GM12878 (cell line): ENCODE measurements at regions not wholly inside any gene's neighbourhood (a gene's known extent, or its start where the extent isn't known, plus 50 kb on each side); places are given as distances from the start of the nearest gene placed in this dataset.

Source experiments
- ATAC-seq: fragments of 200-7000 bp; cut with Tn5 transposase; 3 replicates; pipeline ENCODE4 v1.9.1; 2020; ENCODE audit warnings: mild to moderate bottlenecking, moderate library complexity
- BruUV-seq: library from RNA; stranded (reverse); fragments of 400-500 nt; replicated peaks from 2 replicates; lab custom pipeline; 2021; lab: Mats Ljungman, UMichigan
- CTCF ChIA-PET: fragments of 300-600 bp; sonication (Branson Sonifier 250); formaldehyde crosslinking; extraction: SDS; loops from one replicate; lab custom pipeline; 2021; ENCODE audit warnings: inconsistent platforms; lab: Yijun Ruan, JAX
- POLR2A ChIA-PET: fragments of 350-600 bp; formaldehyde crosslinking; extraction: SDS; loops from one replicate; lab custom pipeline; 2021; ENCODE audit warnings: inconsistent platforms; lab: Charles Lee
- RAD21 ChIA-PET: fragments of 300-600 bp; sonication (Branson Sonifier 250); formaldehyde crosslinking; loops from one replicate; lab custom pipeline; 2023; ENCODE audit warnings: antibody characterized with exemption; ENCODE audit not compliant: unreplicated experiment; lab: Charles Lee
- SMC1A ChIA-PET: fragments of 300-600 bp; sonication (Branson Sonifier 250); formaldehyde crosslinking; loops from one replicate; lab custom pipeline; 2023; ENCODE audit not compliant: unreplicated experiment, uncharacterized antibody; lab: Charles Lee
- DNase-seq: peaks from one replicate; pipeline ENCODE4 v3.0.0-alpha.2; 2011; ENCODE audit warnings: low read depth, low spot score
- FAIRE-seq: peaks from 3 replicates; lab custom pipeline; 2011; peaks lifted over from hg19 to GRCh38; lab: Jason Lieb, UNC
- H2AFZ ChIP-seq: 2 replicates; pipeline ENCODE4 v1.6.0; 2011; ENCODE audit warnings: low read depth, low read length, control low read depth; ENCODE audit not compliant: control insufficient read depth
- H3K27ac ChIP-seq: 2 replicates; pipeline ENCODE4 v1.5.1; 2011; ENCODE audit warnings: control low read depth; ENCODE audit not compliant: control insufficient read depth, insufficient read depth
- H3K27me3 ChIP-seq, 2 experiments: replicated peaks in 1 of 2; 2 replicates each; pipeline versions ENCODE4 v1.6.0 to v1.6.1; 2011; ENCODE audit warnings: low read length in 1 of 2; ENCODE audit not compliant: control insufficient read depth in 2 of 2, insufficient read depth in 2 of 2
- H3K36me3 ChIP-seq, 2 experiments: 2 replicates each; pipeline ENCODE4 v1.5.1; 2011; ENCODE audit warnings: low read length in 1 of 2; ENCODE audit not compliant: control insufficient read depth in 2 of 2, insufficient read depth in 2 of 2
- H3K4me1 ChIP-seq: 2 replicates; pipeline ENCODE4 v1.6.1; 2011; ENCODE audit warnings: mild to moderate bottlenecking, low read length, moderate library complexity, mixed read lengths; ENCODE audit not compliant: control insufficient read depth, insufficient read depth
- H3K4me2 ChIP-seq: 2 replicates; pipeline ENCODE4 v1.6.0; 2011; ENCODE audit warnings: control low read depth; ENCODE audit not compliant: control insufficient read depth, insufficient read depth
- H3K4me3 ChIP-seq: fragments of 200-600 bp; sonication (generic); 2 replicates; pipeline ENCODE4 v1.5.1; 2016
- H3K79me2 ChIP-seq: 2 replicates; pipeline ENCODE4 v1.6.0; 2011; ENCODE audit warnings: low read length; ENCODE audit not compliant: control insufficient read depth, insufficient read depth
- H3K9ac ChIP-seq: 2 replicates; pipeline ENCODE4 v1.8.0; 2011; ENCODE audit warnings: low read length, control low read depth, mixed read lengths; ENCODE audit not compliant: control insufficient read depth, insufficient read depth
- H3K9me3 ChIP-seq: replicated peaks from 3 replicates; pipeline ENCODE4 v1.5.1; 2011; ENCODE audit warnings: mild to moderate bottlenecking, low read length; ENCODE audit not compliant: control insufficient read depth, insufficient read depth
- H4K20me1 ChIP-seq: 2 replicates; pipeline ENCODE4 v1.6.0; 2011; ENCODE audit not compliant: control insufficient read depth, insufficient read depth
- CREB1 ChIP-seq: IDR thresholded peaks from 2 replicates; pipeline ENCODE4 v1.6.1; 2012; ENCODE audit warnings: low read depth, mild to moderate bottlenecking, inconsistent platforms
- CREM ChIP-seq: IDR thresholded peaks from 2 replicates; pipeline ENCODE4 v1.6.1; 2014; ENCODE audit warnings: antibody characterized with exemption, low read depth
- EP300 ChIP-seq, 2 experiments: fragments of 150-350 bp in 1 of 2; IDR thresholded peaks; 2 replicates each; pipeline ENCODE4 v1.6.1; 2011 to 2012; ENCODE audit warnings: low read depth in 2 of 2, low read length in 2 of 2, borderline replicate concordance in 1 of 2, improper control_type of control experiment in 1 of 2, inconsistent platforms in 1 of 2; ENCODE audit not compliant: control insufficient read depth in 1 of 2
- ETV6 ChIP-seq, 2 experiments: fragments of 450-650 bp in 1 of 2; IDR thresholded peaks in 1 of 2; conservative IDR thresholded peaks in 1 of 2; 2 replicates each; pipeline ENCODE4 v1.6.1; 2014; ENCODE audit warnings: antibody characterized with exemption in 1 of 2, borderline replicate concordance in 1 of 2, low read depth in 1 of 2, mild to moderate bottlenecking in 1 of 2, moderate library complexity in 1 of 2
- FOXM1 ChIP-seq: IDR thresholded peaks from 2 replicates; pipeline ENCODE4 v1.6.1; 2012; ENCODE audit warnings: low read depth, mild to moderate bottlenecking, inconsistent platforms, low read length, moderate library complexity
- MTA2 ChIP-seq: fragments of 450-650 bp; IDR thresholded peaks from 2 replicates; pipeline ENCODE4 v1.6.1; 2016; ENCODE audit warnings: low read depth, mild to moderate bottlenecking, moderate library complexity
- PML ChIP-seq: IDR thresholded peaks from 2 replicates; pipeline ENCODE4 v1.6.1; 2012; ENCODE audit warnings: low read length, inconsistent platforms
- POLR2A ChIP-seq: IDR thresholded peaks from 2 replicates; pipeline ENCODE4 v1.6.1; 2011; ENCODE audit warnings: low read depth, mild to moderate bottlenecking, low read length
- POLR2AphosphoS2 ChIP-seq: IDR thresholded peaks from 2 replicates; pipeline ENCODE4 v1.6.1; 2011; ENCODE audit warnings: low read depth, mild to moderate bottlenecking, low read length, improper control_type of control experiment, moderate library complexity
- RB1 ChIP-seq: fragments of 450-650 bp; formaldehyde crosslinking; IDR thresholded peaks from 2 replicates; pipeline ENCODE4 v1.6.1; 2017; ENCODE audit warnings: mild to moderate bottlenecking, borderline replicate concordance
- RBBP5 ChIP-seq: fragments of 200-600 bp; sonication (generic); conservative IDR thresholded peaks from 2 replicates; pipeline ENCODE4 v1.6.1; 2016
- SMAD1 ChIP-seq: fragments of 450-650 bp; IDR thresholded peaks from 2 replicates; pipeline ENCODE4 v1.6.1; 2018; ENCODE audit warnings: mild to moderate bottlenecking, low read depth; ENCODE audit not compliant: partially characterized antibody
- TCF12 ChIP-seq: IDR thresholded peaks from 2 replicates; pipeline ENCODE4 v1.6.1; 2011; ENCODE audit warnings: low read depth, mild to moderate bottlenecking, low read length
- ZNF24 ChIP-seq: fragments of 450-650 bp; IDR thresholded peaks from 2 replicates; pipeline ENCODE4 v1.6.1; 2017; ENCODE audit warnings: antibody characterized with exemption, mild to moderate bottlenecking
- WGBS: methylation state at CpG from one replicate; pipeline ENCODE4 v1.1.6; 2016; ENCODE audit warnings: low lambda C conversion rate; ENCODE audit not compliant: insufficient replicate concordance, insufficient coverage; ENCODE audit errors: missing lambda C conversion rate; 5-methylcytosine and 5-hydroxymethylcytosine counted together
- in situ Hi-C: fragments of 300-500 bp; cut with MboI; formaldehyde crosslinking; loops from 9 replicates; pipeline ENCODE4 v1.14.3; 2018; ENCODE audit warnings: mixed read lengths
- intact Hi-C: fragments of 100-400 bp; cut with micrococcal nuclease; formaldehyde crosslinking; loops from one replicate; pipeline ENCODE4 v1.14.2; 2022; ENCODE audit not compliant: unreplicated experiment

GRCh38 chr4:128722911-128723310 is 86.6 kb upstream of the JADE1 start:
- no peak overlapping the region for H3K4me3 ChIP-seq
- intact Hi-C loops (no loop called here), in situ Hi-C loops (no loop called here)
- no peaks in the 10 kb centered on the region for H3K4me1 ChIP-seq
- no peak overlapping the region for H3K4me2 ChIP-seq
- H4K20me1 ChIP-seq = no peaks in the 10 kb centered on the region
- no peaks in the 10 kb centered on the region for H3K79me2 ChIP-seq
- FAIRE-seq (no peak), DNase-seq (no peak), ATAC-seq (no peak)
- H3K9me3 ChIP-seq = no peaks in the 10 kb centered on the region
- TF ChIP-seq RB1 = no peak
- no peak for TF ChIP-seq MTA2
- no peaks in the 10 kb centered on the region for H3K36me3 ChIP-seq
- ChIA-PET SMC1A (no interaction called here), RAD21 (no interaction called here), CTCF (interaction anchor here (0.5 to 0.6 kb wide), 2 partner anchors 81 to 253 kb away, joined by 3 read pairs; no protein-coding TSS in a partner anchor), POLR2A (no interaction called here)
- no peak overlapping the region for H3K27ac ChIP-seq
- H2AFZ ChIP-seq = no peak overlapping the region
- BruUV-seq = no TSS peak
- H3K9ac ChIP-seq = no peak overlapping the region
- no peaks in the 10 kb centered on the region for H3K27me3 ChIP-seq
- 51% methylated on average over 2 of the region's 2 CpGs for WGBS

GRCh38 chr4:128721896-128722295 is 87.6 kb upstream of the JADE1 start:
- no peaks in the 10 kb centered on the region for H3K4me1 ChIP-seq
- 42% methylated on average over 4 of the region's 4 CpGs for WGBS
- RAD21 ChIA-PET = no interaction called here
- no peak overlapping the region for H3K4me3 ChIP-seq
- in situ Hi-C loops = no loop called here
- no peak overlapping the region for H3K4me2 ChIP-seq
- no peak for TF ChIP-seq EP300 (IDR thresholded peaks at IDR 0.05; ENCODE audit: borderline replicate concordance in 1 of 2, control insufficient read depth in 1 of 2, low read depth in 2 of 2, low read length in 2 of 2)
- TF ChIP-seq FOXM1 = no peak
- TF ChIP-seq PML = no peak
- TF ChIP-seq TCF12 = no peak
- no peak for TF ChIP-seq CREM
- no peak for TF ChIP-seq POLR2AphosphoS2
- TF ChIP-seq ZNF24 = no peak
- TF ChIP-seq POLR2A = no peak
- TF ChIP-seq CREB1 = no peak
- TF ChIP-seq ETV6 (conservative IDR thresholded peaks at IDR 0.05 in 1 of 2, IDR thresholded peaks at IDR 0.05 in 1 of 2; ENCODE audit: borderline replicate concordance in 1 of 2, low read depth in 1 of 2) = no peak
- no peak for TF ChIP-seq RBBP5
- TF ChIP-seq SMAD1 = no peak
- H3K27me3 ChIP-seq = no peaks in the 10 kb centered on the region
- DNase-seq (no peak), FAIRE-seq (no peak), ATAC-seq (no peak)
- no peak overlapping the region for H3K9ac ChIP-seq
- CTCF ChIA-PET = no interaction called here
- H3K27ac ChIP-seq = no peak overlapping the region
- H2AFZ ChIP-seq = no peak overlapping the region
- H3K79me2 ChIP-seq = no peaks in the 10 kb centered on the region
- no peaks in the 10 kb centered on the region for H4K20me1 ChIP-seq
- no peaks in the 10 kb centered on the region for H3K36me3 ChIP-seq
- no TSS peak for BruUV-seq
- intact Hi-C loops = no loop called here
- POLR2A ChIA-PET = no interaction called here
- SMC1A ChIA-PET = no interaction called here
- no peaks in the 10 kb centered on the region for H3K9me3 ChIP-seq
